HG03521 (cell line): ENCODE measurements at regions not wholly inside any gene's neighbourhood (a gene's known extent, or its start where the extent isn't known, plus 50 kb on each side); places are given as distances from the start of the nearest gene placed in this dataset.
"Not testable (repeated sequence)": the region's sequence is repeated elsewhere in the genome, so short reads cannot be mapped to it uniquely, and the experiment has no call there.

ENCODE experiments used
- ATAC-seq: cut with Tn5 transposase; IDR thresholded peaks from one replicate; pipeline ENCODE4 v1.9.1; 2021; ENCODE audit warnings: mild to moderate bottlenecking, moderate library complexity; ENCODE audit not compliant: unreplicated experiment

GRCh38 chr7:76926416-76926815 lies 105.7 kb downstream of the SPDYE17 start:
- ATAC-seq, result not testable (repeated sequence)

- ATAC-seq, result not testable (repeated sequence)
Observed at GRCh38 chr7:76924756-76925155, 107.4 kb downstream of the SPDYE17 start.

DNA sequence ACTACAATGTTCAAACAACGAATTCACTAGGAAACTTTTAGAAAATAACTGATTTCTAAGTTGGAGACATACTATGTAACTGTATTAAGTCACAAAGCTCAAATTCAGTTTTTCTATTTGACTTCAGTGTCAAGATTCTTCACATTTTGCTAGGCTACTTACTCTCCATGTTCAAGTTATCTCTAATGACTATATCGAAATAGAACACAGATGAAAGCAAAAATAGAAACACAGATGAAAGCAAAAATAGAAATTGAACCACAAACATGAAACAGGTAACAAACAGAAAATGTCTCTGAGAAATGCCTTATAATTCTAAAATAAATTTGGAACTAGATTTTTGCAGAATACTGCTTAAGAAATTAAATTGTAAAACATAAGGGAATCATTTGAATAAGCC lies 113.5 kb downstream of the SPDYE17 start:
- ATAC-seq, result not testable (repeated sequence)

DNA sequence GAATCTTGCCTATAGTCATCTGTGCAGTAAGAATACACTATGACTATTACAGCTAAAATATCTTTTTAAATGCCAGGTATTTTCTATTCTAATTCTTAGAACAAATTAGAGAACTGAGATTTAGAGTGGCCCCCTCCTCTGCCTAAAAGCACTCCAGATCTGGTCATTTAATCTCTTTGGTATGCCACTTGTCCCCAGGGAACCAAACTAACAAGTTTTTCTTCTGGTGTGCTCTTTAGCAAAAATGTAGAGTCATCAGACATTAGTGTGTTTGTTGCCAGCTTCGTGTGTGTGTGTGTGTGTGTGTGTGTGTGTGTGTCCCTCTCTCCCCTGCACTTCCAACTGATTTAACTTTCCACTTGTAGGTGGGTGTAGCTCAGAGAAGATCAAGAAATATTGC lies 117.8 kb downstream of the SPDYE17 start:
- ATAC-seq, result not testable (repeated sequence)

DNA sequence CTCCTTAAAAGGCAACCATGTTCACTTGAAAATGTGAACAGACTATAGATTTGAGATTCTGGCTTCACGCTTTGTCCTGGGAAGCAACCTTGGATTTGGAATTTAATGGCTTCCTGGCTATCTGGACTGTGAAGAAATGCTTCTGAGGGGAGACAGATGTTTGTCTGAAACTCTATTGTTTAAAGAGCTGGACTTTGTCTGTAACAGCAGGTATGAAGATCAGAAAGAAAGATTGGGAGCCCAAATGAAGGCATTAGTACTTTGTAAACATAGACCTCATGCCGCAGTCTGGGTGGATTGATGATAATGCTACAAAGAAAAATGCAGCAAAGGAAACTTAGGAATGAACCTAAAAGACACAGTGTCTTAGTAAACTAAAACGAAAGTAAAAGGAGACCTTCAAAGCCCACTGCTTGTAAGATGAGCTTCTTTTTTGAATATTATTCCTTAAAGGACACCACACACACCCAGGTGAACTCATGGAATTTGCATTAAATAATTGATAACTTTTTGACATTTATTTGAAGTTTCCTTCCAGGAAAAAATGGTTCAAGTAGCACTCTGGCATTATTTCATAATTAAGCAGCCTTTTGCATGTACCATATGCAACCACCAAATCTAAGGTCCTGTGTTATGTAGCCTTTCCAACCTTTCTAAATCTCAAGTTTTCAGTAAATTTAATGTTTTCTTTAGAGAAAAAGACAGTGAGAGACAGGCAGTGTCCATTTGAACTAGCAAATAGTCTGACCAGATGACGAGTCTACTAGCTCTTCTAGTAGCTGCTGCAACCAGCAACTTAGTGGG lies 119.9 kb downstream of the SPDYE17 start:
- ATAC-seq, result not testable (repeated sequence)

- ATAC-seq, result not testable (repeated sequence)
Observed at GRCh38 chr7:76904688-76905087, 127.5 kb downstream of the SPDYE17 start.

DNA sequence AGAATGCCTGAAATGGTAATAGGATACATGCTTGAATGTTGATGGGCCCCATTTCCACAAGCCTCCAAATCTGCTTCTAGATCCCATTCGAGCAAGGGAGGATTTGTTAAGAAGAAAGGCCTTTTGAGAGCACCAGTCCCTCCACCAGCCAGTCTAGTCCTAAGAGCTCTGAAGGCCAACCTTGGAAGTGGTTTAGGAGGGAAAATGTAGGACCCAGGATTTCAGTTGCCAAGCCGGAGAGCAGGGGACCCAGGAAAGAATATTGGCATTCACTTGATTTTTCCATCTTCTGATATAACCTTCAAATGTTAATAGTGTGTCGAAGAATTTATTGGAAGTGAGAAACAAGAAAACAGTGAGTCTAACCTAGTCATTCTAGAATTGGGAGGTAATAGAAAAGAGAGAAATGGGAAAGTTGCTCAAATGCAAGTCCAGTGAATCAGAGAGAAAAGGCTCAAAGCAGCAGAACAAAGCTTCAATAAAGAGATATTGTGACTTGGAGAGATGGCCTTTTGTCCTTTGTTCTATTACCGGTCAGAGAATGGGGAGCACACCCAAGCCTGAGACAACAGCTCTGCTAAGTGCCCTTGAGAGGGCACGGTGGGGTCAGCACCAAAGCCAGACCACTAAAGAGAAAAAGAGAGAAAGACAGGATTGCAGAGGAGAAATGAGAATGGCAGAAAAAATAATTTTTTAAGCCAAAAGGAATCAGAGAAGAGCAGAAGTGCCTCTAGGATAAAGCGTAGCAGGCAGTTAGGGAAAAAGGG lies 130.0 kb downstream of the SPDYE17 start:
- not testable (repeated sequence) for ATAC-seq

DNA sequence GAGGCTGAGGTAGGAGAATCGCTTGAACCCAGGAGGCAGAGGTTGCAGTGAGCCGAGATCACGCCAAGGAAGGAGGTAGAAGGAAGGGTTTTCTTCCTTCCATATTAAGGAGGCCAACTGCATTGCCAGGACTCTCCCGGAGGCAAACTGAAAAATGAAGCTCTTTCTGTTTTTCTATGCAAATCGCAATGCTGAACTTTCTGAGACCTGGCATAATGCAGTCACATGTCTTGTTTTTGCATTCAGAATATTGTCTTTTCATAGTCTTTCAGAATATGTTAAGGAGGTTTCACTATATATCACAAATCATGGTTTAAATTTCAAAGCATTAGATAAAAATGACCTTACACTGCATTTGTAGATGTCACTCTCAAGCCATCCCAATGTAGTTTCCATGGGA lies 133.4 kb downstream of the SPDYE17 start:
- ATAC-seq, result not testable (repeated sequence)

GRCh38 chr7:76897007-76897406 lies 135.2 kb downstream of the SPDYE17 start:
- not testable (repeated sequence) for ATAC-seq

DNA sequence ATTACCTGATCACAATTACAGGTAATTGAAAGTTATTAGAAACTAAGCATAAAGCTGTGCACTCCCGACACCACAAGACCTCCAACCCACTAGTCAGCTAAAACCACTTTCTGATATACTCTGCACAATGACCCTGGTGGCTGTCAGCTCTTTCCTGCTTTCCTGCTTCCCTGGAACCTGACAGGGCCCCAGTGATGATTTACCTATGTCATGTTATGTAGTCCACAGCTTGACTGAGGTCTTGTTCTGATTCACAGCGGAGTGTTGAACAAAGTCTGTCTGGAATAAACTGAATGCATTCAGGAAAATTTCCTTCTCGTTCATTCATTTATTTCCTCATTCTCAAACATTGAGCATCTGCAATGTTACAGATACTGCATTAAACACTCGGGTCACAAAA lies 136.5 kb downstream of the SPDYE17 start:
- ATAC-seq, result not testable (repeated sequence)

- ATAC-seq, result not testable (repeated sequence)
Observed at GRCh38 chr7:76891771-76892170, 140.4 kb downstream of the SPDYE17 start.

- not testable (repeated sequence) for ATAC-seq
Observed at GRCh38 chr7:76879733-76880288, 152.3 kb downstream of the SPDYE17 start.

- ATAC-seq, result not testable (repeated sequence)
Observed at GRCh38 chr7:76875760-76876159, 156.4 kb downstream of the SPDYE17 start.

DNA sequence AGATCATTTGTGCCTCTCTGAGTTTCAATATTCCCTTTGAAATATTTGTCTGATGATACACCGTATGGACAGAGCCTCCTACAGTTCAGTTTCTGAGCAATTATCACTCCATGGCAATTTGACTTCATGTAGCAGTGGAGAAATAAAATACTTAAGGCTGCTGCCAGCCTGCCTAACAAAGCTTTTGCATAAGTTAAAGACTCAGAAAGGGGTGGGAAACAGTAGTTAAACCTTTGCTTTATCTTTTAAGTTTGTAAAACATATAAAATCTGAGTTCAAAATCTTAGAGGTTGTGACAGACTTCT lies 161.7 kb downstream of the SPDYE17 start:
- ATAC-seq, result not testable (repeated sequence)

- not testable (repeated sequence) for ATAC-seq
Observed at GRCh38 chr7:76867364-76867889, 164.7 kb downstream of the SPDYE17 start.

GRCh38 chr7:76863150-76863773 lies 168.9 kb downstream of the SPDYE17 start:
- not testable (repeated sequence) for ATAC-seq

DNA sequence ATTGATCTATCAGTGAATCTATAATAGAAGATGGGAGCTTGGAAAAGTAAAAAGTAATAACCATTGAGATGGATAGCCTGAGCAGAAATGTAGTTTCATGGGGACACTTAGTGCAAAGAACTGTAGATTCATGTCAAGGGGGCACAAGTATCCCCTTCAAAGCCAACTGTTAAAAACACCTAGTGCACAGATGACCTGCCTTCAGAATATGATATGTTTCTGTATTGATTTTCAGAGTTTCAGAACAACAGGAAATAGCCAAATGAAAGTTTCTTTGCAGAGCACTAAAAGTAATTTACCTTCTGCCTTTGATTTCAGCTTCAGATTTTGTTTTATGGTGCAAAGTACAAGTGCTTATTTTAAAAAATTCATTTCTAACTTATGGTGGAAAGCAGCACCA lies 169.9 kb downstream of the SPDYE17 start:
- ATAC-seq, result not testable (repeated sequence)

DNA sequence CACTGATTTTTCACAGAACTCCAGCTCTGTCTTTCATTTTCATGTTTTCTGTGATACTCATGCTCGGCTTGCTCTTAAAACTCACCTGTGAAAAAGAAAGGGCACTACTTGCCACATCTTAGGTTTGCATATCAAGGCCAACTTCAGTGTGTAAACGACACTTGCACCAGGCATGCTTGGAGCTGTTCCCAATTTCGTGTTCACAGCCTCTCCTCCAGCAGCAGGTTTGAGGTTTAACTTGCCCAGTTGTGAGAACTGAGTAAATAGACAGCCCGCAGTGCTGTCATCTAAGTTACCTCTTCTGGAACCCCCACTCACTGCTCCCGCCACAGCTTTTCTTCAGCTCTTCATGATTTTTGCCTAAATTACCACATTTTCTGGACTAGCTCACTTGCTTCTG lies 172.2 kb downstream of the SPDYE17 start:
- ATAC-seq, result not testable (repeated sequence)

DNA sequence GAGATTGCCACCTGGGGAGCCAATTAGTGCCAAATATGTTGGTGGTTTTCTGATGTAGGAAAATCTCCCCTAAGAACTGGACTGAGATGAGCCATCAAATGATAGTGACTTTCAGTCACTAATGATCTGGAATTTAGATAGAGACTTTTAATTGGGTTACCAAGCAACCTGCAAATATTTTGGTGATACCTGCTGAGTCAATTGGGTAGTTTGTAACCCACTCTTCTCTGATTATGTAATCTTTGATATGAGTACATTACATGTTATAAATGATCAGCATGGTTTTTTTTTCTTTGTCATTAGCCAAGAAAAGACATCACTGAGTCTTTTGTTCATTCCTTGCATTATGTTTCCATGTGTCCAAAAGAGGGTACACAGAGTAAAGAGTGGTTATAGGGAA lies 177.5 kb downstream of the SPDYE17 start:
- not testable (repeated sequence) for ATAC-seq

GRCh38 chr7:76852787-76853584 lies 179.2 kb downstream of the SPDYE17 start:
- not testable (repeated sequence) for ATAC-seq
